Left lung (tissue), 4 donors: ENCODE measurements at regions not wholly inside any gene's neighbourhood (a gene's known extent, or its start where the extent isn't known, plus 50 kb on each side); places are given as distances from the start of the nearest gene placed in this dataset.
A peak's percentile ranks its signal among the peaks of the same experiment; 100 is the strongest.

ENCODE experiments used
- ATAC-seq: fragments of 200-7000 bp; cut with Tn5 transposase; one replicate; pipeline ENCODE4 v1.9.1; 2020; ENCODE audit warnings: moderate library complexity
- DNase-seq, 4 donors: peaks; one replicate each; pipeline ENCODE4 v3.0.0-alpha.2; 2013 to 2020
- H3K27ac ChIP-seq, 2 donors: fragments of 200-600 bp; sonication (generic) in 1 of 2; one replicate each; pipeline versions ENCODE4 v1.5.0 to v1.8.0; 2020 to 2021
- H3K27me3 ChIP-seq, 2 donors: fragments of 200-600 bp; sonication (generic) in 1 of 2; one replicate each; pipeline versions ENCODE4 v1.5.0 to v1.8.0; 2020 to 2021
- H3K36me3 ChIP-seq, 2 donors: fragments of 200-600 bp; sonication (generic) in 1 of 2; one replicate each; pipeline versions ENCODE4 v1.5.0 to v1.8.0; 2020 to 2021
- H3K4me1 ChIP-seq, 2 donors: fragments of 200-600 bp; one replicate each; pipeline ENCODE4 v1.8.0; 2021
- H3K4me3 ChIP-seq, 2 donors: fragments of 200-600 bp; sonication (generic) in 1 of 2; one replicate each; pipeline versions ENCODE4 v1.5.0 to v1.8.0; 2020 to 2021; ENCODE audit warnings: mild to moderate bottlenecking in 1 of 2
- H3K9me3 ChIP-seq, 2 donors: fragments of 200-600 bp; sonication (generic) in 1 of 2; one replicate each; pipeline versions ENCODE4 v1.5.0 to v1.8.0; 2020 to 2021
- CTCF ChIP-seq, 2 donors: fragments of 200-600 bp; sonication (generic) in 1 of 2; IDR thresholded peaks; one replicate each; pipeline versions ENCODE4 v1.5.0 to v1.8.0; 2021; ENCODE audit warnings: antibody characterized with exemption in 2 of 2
- intact Hi-C, 2 donors: fragments of 100-400 bp; cut with DNase I; formaldehyde crosslinking; loops; one replicate each; pipeline versions ENCODE4 v1.11.2 to v1.14.2; 2022
- donor health status: DM: no; HTN: yes; CAD: no.
- donor health status: DM: no; HTN: no; CAD: no.

GRCh38 chr21:36582271-36582670 lies 102.3 kb upstream of the CLDN14 start:
- H3K4me1 ChIP-seq: no peaks in the 10 kb centered on the region
- H3K36me3 ChIP-seq: no peaks in the 10 kb centered on the region
- peaks cover 0 to 2% of the 10 kb centered on the region in 2 donors for H3K27me3 ChIP-seq
- no peak overlapping the region for H3K4me3 ChIP-seq
- H3K27ac ChIP-seq: no peak overlapping the region
- ATAC-seq: no peak
- no peaks in the 10 kb centered on the region for H3K9me3 ChIP-seq
- no peak for TF ChIP-seq CTCF (IDR thresholded peaks at IDR 0.05)
- peak in 1 of 4 donors; percentile 42 for DNase-seq
- intact Hi-C loops: no loop called here

- Histone ChIP-seq H3K9me3 (no peaks in the 10 kb centered on the region), H3K36me3 (no peaks in the 10 kb centered on the region), H3K4me3 (no peak overlapping the region), H3K4me1 (no peaks in the 10 kb centered on the region), H3K27me3 (peaks cover 2 to 8% of the 10 kb centered on the region in 2 donors), H3K27ac (no peak overlapping the region)
- no peak for TF ChIP-seq CTCF (IDR thresholded peaks at IDR 0.05)
- ATAC-seq (no peak), DNase-seq (no peak)
- intact Hi-C loops: no loop called here
Measured at GRCh38 chr21:36583591-36583990, 103.7 kb upstream of the CLDN14 start.

GRCh38 chr21:36584980-36585940 lies 105.3 kb upstream of the CLDN14 start:
- no peak for DNase-seq
- Histone ChIP-seq H3K9me3 (no peaks in the 10 kb centered on the region), H3K4me3 (no peak overlapping the region), H3K27me3 (peaks cover 2 to 8% of the 10 kb centered on the region in 2 donors), H3K27ac (no peak overlapping the region), H3K4me1 (no peaks in the 10 kb centered on the region), H3K36me3 (no peaks in the 10 kb centered on the region)
- ATAC-seq: no peak
- TF ChIP-seq CTCF (IDR thresholded peaks at IDR 0.05): no peak
- intact Hi-C loops: no loop called here

GRCh38 chr21:36587388-36587787 lies 107.5 kb upstream of the CLDN14 start:
- Histone ChIP-seq H3K4me3 (no peak overlapping the region), H3K27me3 (peaks cover 0 to 8% of the 10 kb centered on the region in 2 donors), H3K36me3 (no peaks in the 10 kb centered on the region), H3K9me3 (no peaks in the 10 kb centered on the region), H3K27ac (no peak overlapping the region), H3K4me1 (no peaks in the 10 kb centered on the region)
- TF ChIP-seq CTCF (IDR thresholded peaks at IDR 0.05): no peak
- no peak for DNase-seq
- intact Hi-C loops: no loop called here
- ATAC-seq: no peak

DNA sequence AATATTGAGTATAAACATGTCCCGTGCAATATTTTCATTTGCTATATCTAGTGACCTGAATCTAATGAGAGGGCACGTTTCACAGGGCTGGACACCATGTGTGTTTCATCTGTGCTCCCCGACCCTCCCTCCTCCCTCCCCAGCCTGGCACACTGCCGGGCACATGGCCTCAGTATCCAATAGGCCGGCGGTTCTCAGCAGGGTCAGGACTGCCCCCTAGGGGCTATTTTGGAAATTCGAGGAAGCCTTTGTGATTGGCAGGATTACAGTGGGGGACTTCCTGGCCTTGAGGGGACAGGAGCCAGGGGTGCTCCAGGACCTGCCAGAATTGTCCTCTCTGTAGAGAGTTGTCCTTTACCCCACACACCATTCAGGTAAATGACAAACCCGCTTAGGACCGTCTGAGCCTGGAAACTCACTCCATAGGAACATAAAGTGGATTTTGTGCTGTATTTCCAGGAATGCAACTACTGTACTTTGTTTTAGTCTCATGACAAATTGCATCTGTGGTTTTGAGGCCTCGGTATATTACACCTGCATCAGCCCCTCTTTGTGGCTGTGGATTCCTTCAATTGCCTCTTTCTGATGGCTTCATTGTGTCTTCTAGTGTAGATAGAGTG lies 109.5 kb upstream of the SIM2 start:
- DNase-seq (peak; percentile 43 to 84 (median 58)), ATAC-seq (peak; percentile 69)
- Histone ChIP-seq H3K9me3 (no peaks in the 10 kb centered on the region), H3K36me3 (no peaks in the 10 kb centered on the region), H3K4me1 (no peaks in the 10 kb centered on the region), H3K27ac (no peak overlapping the region), H3K27me3 (peaks cover 0 to 8% of the 10 kb centered on the region in 2 donors), H3K4me3 (no peak overlapping the region)
- intact Hi-C loops: no loop called here
- TF ChIP-seq CTCF (IDR thresholded peaks at IDR 0.05): peak; percentile 38 to 44
